Spleen (tissue), 11 donors: ENCODE measurements at regions not wholly inside any gene's neighbourhood (a gene's known extent, or its start where the extent isn't known, plus 50 kb on each side); places are given as distances from the start of the nearest gene placed in this dataset.
A peak's percentile ranks its signal among the peaks of the same experiment; 100 is the strongest.

Experiments used
- DNase-seq: peaks from one replicate; pipeline ENCODE4 v3.0.0-alpha.2; 2020
- H3K27ac ChIP-seq, 8 donors: fragments of 200-600 bp; sonication (generic) in 7 of 8; 1 replicate in 4 of 8; 2 replicates in 4 of 8; pipeline versions ENCODE4 v1.5.0 to v1.8.0; 2016 to 2021; ENCODE audit warnings: inconsistent platforms in 4 of 8, mild to moderate bottlenecking in 4 of 8, moderate library complexity in 1 of 8
- H3K27me3 ChIP-seq, 7 donors: fragments of 200-600 bp; sonication (generic) in 6 of 7; replicated peaks in 1 of 7; 1 replicate in 4 of 7; 2 replicates in 3 of 7; pipeline versions ENCODE4 v1.5.0 to v1.8.0; 2016 to 2021; ENCODE audit warnings: inconsistent platforms in 3 of 7, mild to moderate bottlenecking in 1 of 7
- H3K36me3 ChIP-seq, 6 donors: fragments of 200-600 bp; sonication (generic) in 5 of 6; 1 replicate in 4 of 6; 2 replicates in 2 of 6; pipeline versions ENCODE4 v1.5.0 to v1.8.0; 2016 to 2021; ENCODE audit warnings: inconsistent platforms in 2 of 6
- H3K4me1 ChIP-seq, 6 donors: fragments of 200-600 bp; sonication (generic) in 5 of 6; 1 replicate in 3 of 6; 2 replicates in 3 of 6; pipeline versions ENCODE4 v1.5.0 to v1.8.0; 2016 to 2021; ENCODE audit warnings: inconsistent platforms in 3 of 6
- H3K4me3 ChIP-seq, 8 donors: fragments of 200-600 bp; sonication (generic) in 7 of 8; 1 replicate in 4 of 8; 2 replicates in 4 of 8; pipeline versions ENCODE4 v1.5.0 to v1.8.0; 2016 to 2021; ENCODE audit warnings: inconsistent platforms in 4 of 8, mild to moderate bottlenecking in 4 of 8, moderate library complexity in 2 of 8
- H3K9me3 ChIP-seq, 8 donors: fragments of 200-600 bp; sonication (generic) in 7 of 8; 1 replicate in 4 of 8; 2 replicates in 4 of 8; pipeline versions ENCODE4 v1.5.0 to v1.8.0; 2016 to 2021; ENCODE audit warnings: inconsistent platforms in 4 of 8
- POLR2A ChIP-seq, 3 donors: fragments of 450-650 bp; IDR thresholded peaks; one replicate each; pipeline ENCODE4 v1.5.1; 2017; ENCODE audit warnings: antibody characterized with exemption in 3 of 3, mild to moderate bottlenecking in 1 of 3
- POLR2AphosphoS5 ChIP-seq, 3 donors: sonication (generic); formaldehyde crosslinking; IDR thresholded peaks; one replicate each; pipeline ENCODE4 v1.5.1; 2017; ENCODE audit warnings: antibody characterized with exemption in 3 of 3
- WGBS, 5 donors: extraction: QIAGEN DNeasy Blood & Tissue Kit in 3 of 5; methylation state at CpG; one replicate each; pipeline versions ENCODE4 v1.1.5 to v1.1.7; 2013 to 2018; 5-methylcytosine and 5-hydroxymethylcytosine counted together
- intact Hi-C: fragments of 100-400 bp; cut with DNase I; formaldehyde crosslinking; loops from one replicate; pipeline ENCODE4 v1.15.0; 2023; ENCODE audit warnings: low total_unique reads
- TF ChIP-seq, protein P1 (sequence below), 11 experiments: fragments of 200-600 bp in 7 of 11; fragments of 450-650 bp in 4 of 11; sonication (generic) in 4 of 11; IDR thresholded peaks in 8 of 11; conservative IDR thresholded peaks in 3 of 11; 1 replicate in 7 of 11; 2 replicates in 4 of 11; pipeline versions ENCODE4 v1.4.0 to v1.8.0; 2016 to 2021; ENCODE audit warnings: antibody characterized with exemption in 11 of 11, inconsistent platforms in 4 of 11, mild to moderate bottlenecking in 1 of 11
- donor health status: healthy with polysubstance abuse.
- donor health status: DM: no; HTN: no; CAD: no; lungs with moderate emphysema.
- donor health status: DM: no; HTN: no; CAD: no.
- donor health status: Bipolar disorder and iron deficiency.
- donor health status: healthy.
- donor health status: DM: no; HTN: no; CAD: no.
- donor health status: DM: yes; HTN: yes; CAD: no.

DNA sequence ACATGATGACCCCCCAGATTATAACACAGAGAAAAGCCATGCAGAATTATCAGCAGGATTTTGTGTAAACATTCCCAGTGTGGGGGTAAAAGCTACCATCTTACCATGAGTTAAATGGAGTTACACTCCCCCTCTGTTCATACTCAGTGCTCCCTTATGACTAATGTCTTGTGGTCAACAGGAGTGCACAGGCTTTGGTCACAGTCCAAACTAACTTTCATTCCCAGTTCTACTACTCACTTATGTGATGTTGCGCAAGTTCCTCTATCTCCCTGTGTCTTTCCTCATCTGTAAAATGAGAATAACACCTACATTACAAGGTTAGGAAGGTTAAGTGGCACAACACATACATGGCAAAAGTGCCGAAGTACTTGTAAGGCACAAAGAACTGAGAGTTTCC, 277.9 kb downstream of the RBM26 start:
- H3K36me3 ChIP-seq = no peaks in the 10 kb centered on the region
- WGBS, 5 donors = 69 to 91% (median 77%) methylated on average over 2 of the region's 2 CpGs
- intact Hi-C loops = no loop called here
- no peaks in the 10 kb centered on the region for H3K4me1 ChIP-seq
- H3K9me3 ChIP-seq = peaks cover 0 to 14% (median 6%) of the 10 kb centered on the region in 8 donors
- DNase-seq = no peak
- no peaks in the 10 kb centered on the region for H3K27me3 ChIP-seq
- no peak overlapping the region for H3K4me3 ChIP-seq
- no peak for TF ChIP-seq POLR2AphosphoS5 (IDR thresholded peaks at IDR 0.05)
- H3K27ac ChIP-seq = no peak overlapping the region

DNA sequence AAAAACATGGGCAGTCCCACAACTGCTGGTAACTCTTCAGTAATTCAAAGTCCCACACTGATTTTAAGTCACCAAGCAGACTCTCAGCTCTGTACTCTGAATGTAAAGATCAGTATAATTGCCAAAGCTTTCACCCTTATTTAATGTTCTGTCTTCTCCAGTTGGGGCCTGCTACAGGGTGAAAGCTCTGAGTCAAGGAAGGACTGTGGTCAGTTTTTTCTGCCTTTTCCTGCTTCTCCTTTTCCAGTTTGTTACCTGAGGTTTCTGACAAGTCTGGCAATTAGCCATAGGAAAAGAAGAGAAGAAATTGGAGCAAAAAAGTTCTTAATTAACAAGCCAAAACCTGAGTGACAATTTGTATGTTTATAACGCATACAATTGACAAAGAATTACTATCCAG, 279.3 kb downstream of the RBM26 start:
- H3K36me3 ChIP-seq = no peaks in the 10 kb centered on the region
- H3K27me3 ChIP-seq = no peaks in the 10 kb centered on the region
- TF ChIP-seq POLR2A (IDR thresholded peaks at IDR 0.05) (no peak), POLR2AphosphoS5 (IDR thresholded peaks at IDR 0.05) (no peak)
- TF ChIP-seq, protein P1, sequence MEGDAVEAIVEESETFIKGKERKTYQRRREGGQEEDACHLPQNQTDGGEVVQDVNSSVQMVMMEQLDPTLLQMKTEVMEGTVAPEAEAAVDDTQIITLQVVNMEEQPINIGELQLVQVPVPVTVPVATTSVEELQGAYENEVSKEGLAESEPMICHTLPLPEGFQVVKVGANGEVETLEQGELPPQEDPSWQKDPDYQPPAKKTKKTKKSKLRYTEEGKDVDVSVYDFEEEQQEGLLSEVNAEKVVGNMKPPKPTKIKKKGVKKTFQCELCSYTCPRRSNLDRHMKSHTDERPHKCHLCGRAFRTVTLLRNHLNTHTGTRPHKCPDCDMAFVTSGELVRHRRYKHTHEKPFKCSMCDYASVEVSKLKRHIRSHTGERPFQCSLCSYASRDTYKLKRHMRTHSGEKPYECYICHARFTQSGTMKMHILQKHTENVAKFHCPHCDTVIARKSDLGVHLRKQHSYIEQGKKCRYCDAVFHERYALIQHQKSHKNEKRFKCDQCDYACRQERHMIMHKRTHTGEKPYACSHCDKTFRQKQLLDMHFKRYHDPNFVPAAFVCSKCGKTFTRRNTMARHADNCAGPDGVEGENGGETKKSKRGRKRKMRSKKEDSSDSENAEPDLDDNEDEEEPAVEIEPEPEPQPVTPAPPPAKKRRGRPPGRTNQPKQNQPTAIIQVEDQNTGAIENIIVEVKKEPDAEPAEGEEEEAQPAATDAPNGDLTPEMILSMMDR (IDR thresholded peaks at IDR 0.05 in 8 of 11, conservative IDR thresholded peaks at IDR 0.05 in 3 of 11) = no peak
- no peaks in the 10 kb centered on the region for H3K4me1 ChIP-seq
- DNase-seq = no peak
- intact Hi-C loops = no loop called here
- no peak overlapping the region for H3K27ac ChIP-seq
- H3K9me3 ChIP-seq = peaks cover 0 to 14% (median 6%) of the 10 kb centered on the region in 8 donors
- 52 to 87% (median 60%) methylated on average over 1 of the region's 1 CpG for WGBS, 5 donors
- no peak overlapping the region for H3K4me3 ChIP-seq

DNA sequence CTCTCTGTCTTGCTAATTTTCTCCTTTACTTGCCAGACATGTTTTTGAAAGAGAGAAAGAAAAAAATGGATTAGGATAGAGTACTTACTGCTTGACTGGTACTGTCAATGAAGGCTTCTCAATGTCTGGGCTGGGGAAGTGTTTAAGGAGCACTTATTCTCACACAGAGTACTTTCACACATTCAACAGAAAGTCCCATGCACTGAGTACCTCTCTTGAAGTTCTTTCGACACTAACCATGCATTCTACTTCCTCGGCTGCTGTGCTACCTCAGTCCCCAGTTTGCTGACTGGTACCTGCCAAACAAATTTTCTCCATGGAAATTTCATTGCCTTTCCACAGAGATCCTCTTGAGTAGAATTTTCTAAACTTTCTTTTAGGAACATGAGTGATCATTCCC, 281.9 kb downstream of the RBM26 start:
- Histone ChIP-seq H3K27ac (no peak overlapping the region), H3K36me3 (no peaks in the 10 kb centered on the region), H3K27me3 (no peaks in the 10 kb centered on the region), H3K9me3 (peaks cover 0 to 14% (median 6%) of the 10 kb centered on the region in 8 donors), H3K4me1 (no peaks in the 10 kb centered on the region), H3K4me3 (no peak overlapping the region)
- TF ChIP-seq POLR2A (IDR thresholded peaks at IDR 0.05) (no peak), POLR2AphosphoS5 (IDR thresholded peaks at IDR 0.05) (no peak)
- TF ChIP-seq, protein P1 (IDR thresholded peaks at IDR 0.05 in 8 of 11, conservative IDR thresholded peaks at IDR 0.05 in 3 of 11) = no peak
- no peak for DNase-seq
- intact Hi-C loops = no loop called here
- 89 to 97% (median 93%) methylated on average over 2 of the region's 2 CpGs for WGBS, 5 donors

DNA sequence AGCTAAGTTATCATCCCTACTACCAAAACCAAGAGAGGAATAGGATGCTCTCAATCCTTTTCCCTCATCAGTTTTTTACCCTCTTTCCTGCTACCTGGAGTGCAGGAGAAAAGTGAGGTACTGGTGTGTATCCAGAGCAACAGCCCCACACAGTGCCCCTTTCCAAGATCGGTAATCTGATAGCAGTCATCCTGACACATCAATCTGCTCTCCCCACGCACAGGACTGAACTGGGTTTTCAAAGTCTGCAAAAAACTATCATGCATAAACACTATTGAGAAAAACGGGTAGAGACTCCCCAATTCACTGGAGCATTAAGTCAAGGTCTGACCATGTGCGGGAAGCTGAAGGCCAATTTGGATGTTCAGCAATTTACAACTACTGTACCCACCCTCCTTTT, 284.8 kb downstream of the RBM26 start:
- DNase-seq = no peak
- no peaks in the 10 kb centered on the region for H3K27me3 ChIP-seq
- H3K4me3 ChIP-seq = no peak overlapping the region
- intact Hi-C loops = no loop called here
- no peaks in the 10 kb centered on the region for H3K36me3 ChIP-seq
- no peak overlapping the region for H3K27ac ChIP-seq
- H3K9me3 ChIP-seq = peaks cover 0 to 4% (median 0%) of the 10 kb centered on the region in 8 donors
- H3K4me1 ChIP-seq = no peaks in the 10 kb centered on the region
- WGBS, 5 donors = 63 to 77% (median 70%) methylated on average over 4 of the region's 4 CpGs
- no peak for TF ChIP-seq POLR2AphosphoS5 (IDR thresholded peaks at IDR 0.05)
- TF ChIP-seq, protein P1 (IDR thresholded peaks at IDR 0.05 in 8 of 11, conservative IDR thresholded peaks at IDR 0.05 in 3 of 11) = no peak

GRCh38 chr13:79119578-79120107, 286.4 kb downstream of the RBM26 start:
- H3K36me3 ChIP-seq = no peaks in the 10 kb centered on the region
- no peak overlapping the region for H3K4me3 ChIP-seq
- H3K27me3 ChIP-seq = no peaks in the 10 kb centered on the region
- DNase-seq = peak; percentile 72
- H3K4me1 ChIP-seq = no peaks in the 10 kb centered on the region
- peaks cover 0 to 4% (median 0%) of the 10 kb centered on the region in 8 donors for H3K9me3 ChIP-seq
- TF ChIP-seq POLR2A (IDR thresholded peaks at IDR 0.05) = no peak
- TF ChIP-seq POLR2AphosphoS5 (IDR thresholded peaks at IDR 0.05) = no peak
- TF ChIP-seq, protein P1 (IDR thresholded peaks at IDR 0.05 in 8 of 11, conservative IDR thresholded peaks at IDR 0.05 in 3 of 11) = no peak
- H3K27ac ChIP-seq = no peak overlapping the region
- 86 to 96% (median 90%) methylated on average over 20 to 34 of the region's 34 CpGs for WGBS, 5 donors
- intact Hi-C loops = no loop called here
